HG03520 (cell line): ENCODE measurements at regions not wholly inside any gene's neighbourhood (a gene's known extent, or its start where the extent isn't known, plus 50 kb on each side); places are given as distances from the start of the nearest gene placed in this dataset.
"Not testable (repeated sequence)": the region's sequence is repeated elsewhere in the genome, so short reads cannot be mapped to it uniquely, and the experiment has no call there.

ENCODE experiments used
- ATAC-seq: cut with Tn5 transposase; IDR thresholded peaks from one replicate; pipeline ENCODE4 v1.9.1; 2021; ENCODE audit warnings: mild to moderate bottlenecking, moderate library complexity; ENCODE audit not compliant: unreplicated experiment

DNA sequence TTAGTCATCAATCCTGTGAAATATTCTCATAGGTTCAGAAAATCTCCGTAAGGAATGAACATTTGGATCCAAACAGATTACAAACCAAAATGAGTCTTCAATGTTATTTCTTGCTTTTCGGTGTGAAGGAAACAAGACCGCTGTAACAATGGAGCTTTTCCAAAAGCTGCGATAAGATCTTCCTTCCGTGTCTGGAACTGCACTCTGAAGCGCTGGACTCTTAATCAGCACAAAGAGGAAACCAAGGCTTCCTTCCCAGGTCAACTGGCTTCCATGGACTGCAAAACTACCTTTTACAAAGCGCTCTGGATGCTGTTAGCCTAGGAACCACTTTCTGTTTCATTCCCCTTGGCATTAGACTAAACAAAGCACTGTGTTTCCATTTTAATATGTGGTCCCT is 137.9 kb upstream of the BASP1 start:
- ATAC-seq: no peak

GRCh38 chr5:17080361-17080760 is 137.1 kb upstream of the BASP1 start:
- ATAC-seq: no peak

DNA sequence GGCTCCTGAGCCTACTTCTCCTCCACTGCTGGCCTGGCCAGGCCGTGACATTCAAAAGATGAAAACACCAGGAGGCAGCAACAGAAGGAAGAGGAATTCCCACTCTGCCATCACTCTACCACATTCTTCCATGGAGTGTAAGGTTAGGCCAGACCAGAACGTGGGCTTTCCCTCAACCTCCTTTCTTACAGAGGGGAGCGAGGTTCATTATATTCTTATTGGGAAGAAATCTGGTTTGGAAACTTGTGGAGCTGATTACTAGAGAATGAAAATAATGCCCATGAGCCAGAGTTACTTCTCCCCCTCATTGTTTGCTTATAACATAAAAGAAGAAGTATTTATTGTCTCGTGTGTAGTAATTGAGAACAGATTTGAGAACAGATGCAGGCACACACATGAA is 136.3 kb upstream of the BASP1 start:
- ATAC-seq: no peak

GRCh38 chr5:17083276-17083675 is 134.2 kb upstream of the BASP1 start:
- not testable (repeated sequence) for ATAC-seq

DNA sequence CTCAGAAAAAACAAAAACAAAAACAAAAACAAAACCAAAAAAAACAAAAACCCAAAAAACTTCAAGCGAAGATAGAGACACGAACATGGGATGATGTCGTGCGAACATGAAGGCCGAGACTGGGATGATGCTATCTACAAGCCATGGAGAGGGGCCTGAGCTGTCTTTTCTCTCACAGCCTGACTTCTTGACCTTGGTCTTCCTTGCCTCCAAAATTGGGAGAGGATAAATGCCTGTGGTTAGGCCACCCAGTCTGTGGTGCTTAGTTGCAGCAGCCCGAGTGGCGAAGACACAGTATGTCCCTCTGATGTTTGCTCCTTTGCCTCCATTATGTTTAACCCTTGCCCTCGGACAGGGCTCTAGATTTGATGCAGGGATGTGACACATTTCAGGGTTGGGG is 130.4 kb upstream of the BASP1 start:
- no peak for ATAC-seq

DNA sequence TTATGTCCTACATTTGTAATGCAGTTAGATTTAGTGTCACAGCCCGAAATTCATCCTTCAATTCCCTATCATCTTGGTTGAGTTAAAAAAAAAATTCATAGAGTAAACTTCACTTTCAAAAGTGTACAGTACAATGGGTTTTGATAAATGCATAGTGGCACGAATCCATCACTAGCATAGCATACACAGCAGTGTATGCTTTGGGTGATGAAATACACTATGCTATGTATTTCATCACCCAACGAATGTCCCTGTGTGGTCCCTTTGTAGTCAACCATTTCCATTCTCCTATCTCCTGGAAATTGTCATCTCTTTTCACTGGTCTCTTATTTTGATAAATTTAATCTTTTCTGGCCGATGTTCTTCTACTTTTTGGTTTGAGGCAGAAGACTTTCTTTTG is 129.4 kb upstream of the BASP1 start:
- ATAC-seq: no peak

DNA sequence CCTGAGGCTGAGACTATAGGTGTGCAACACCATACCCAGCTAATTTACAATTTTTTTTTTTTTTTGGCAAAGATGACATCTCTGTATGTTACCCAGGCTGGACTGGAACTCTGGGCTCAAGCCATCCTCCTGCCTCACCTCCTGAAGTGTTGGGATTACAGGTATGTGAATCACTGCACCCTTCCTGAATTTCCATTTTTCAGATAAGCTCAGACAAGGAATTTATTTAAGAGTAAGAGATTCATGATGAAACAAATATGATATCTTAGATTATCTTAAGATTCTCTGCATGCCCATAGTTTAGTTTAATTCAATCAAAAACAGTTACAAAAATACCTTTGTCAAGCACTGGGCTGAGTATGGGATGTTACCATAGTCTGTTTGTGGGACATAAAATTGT is 128.4 kb upstream of the BASP1 start:
- ATAC-seq: no peak

DNA sequence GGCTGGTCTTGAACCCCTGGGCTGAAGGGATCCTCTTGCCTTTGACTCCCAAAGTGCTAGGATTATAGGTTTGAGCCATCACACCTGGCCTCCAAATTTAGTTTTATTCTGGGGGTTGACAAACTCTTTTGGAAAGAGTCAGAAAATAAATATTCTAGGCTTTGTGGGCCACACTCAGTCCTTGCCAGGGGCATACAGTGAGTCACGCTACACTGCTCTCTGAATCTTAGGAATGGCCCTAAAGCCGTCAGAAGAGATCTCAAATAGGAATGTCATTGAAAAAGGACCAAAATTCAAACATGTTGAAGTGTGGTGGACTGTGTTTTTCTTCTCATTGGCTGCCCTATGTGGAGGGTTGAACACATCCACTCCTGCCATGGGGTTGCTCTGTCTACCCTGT is 127.7 kb upstream of the BASP1 start:
- no peak for ATAC-seq

DNA sequence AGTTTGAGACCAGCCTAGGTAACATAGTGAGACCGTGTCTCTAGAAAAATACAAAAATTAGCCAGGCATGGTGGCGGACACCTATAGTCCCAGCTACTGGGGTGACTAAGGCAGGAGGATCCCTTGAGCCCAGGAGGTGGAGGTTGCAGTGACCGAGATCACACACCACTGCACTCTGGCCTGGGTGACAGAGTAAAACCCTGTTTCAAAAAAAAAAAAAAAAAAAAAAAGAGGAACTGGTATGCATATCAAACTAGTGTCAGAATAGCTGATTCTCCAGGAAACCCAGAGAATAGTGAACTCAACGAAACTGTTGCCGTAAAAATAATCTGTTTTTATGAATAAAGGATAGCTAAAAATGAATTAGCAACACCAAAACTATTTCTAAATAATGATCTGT is 126.6 kb upstream of the BASP1 start:
- no peak for ATAC-seq

- ATAC-seq: no peak
Measured at GRCh38 chr5:17094830-17095229, 122.6 kb upstream of the BASP1 start.

DNA sequence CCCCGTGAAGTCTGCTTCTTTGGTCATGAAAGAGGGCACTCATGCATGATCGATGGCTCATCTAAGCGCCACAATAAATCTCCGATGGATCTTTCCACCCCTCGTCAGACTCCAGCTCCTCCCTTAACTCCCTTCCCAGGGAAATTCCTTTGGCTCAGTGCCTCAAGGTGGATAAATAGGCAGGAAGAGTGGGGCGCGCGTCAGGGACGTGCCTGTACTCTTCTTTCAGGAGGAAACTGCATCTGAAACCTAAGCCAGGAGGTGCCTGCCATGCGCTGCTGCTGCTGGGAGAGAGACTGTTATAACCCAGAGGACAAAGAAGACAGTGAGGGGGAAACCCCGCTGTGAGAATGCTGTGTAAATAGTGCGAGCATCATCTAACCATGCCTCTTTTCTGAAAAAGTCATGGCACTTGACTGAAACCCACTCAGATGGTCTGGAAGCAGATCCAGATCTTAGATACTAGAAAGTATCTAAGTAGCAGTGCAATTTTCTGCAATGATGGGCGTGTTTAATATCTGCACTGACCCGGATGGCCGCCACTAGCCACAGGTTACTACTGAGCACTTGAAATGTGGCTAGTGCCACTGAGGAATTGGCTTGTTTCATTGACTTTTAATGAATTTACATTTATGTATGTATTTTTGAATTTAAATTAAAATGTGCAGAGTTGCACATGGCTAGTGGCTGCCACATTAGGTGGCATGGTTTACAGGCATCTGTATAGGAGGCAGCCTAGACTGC is 120.3 kb upstream of the BASP1 start:
- no peak for ATAC-seq

DNA sequence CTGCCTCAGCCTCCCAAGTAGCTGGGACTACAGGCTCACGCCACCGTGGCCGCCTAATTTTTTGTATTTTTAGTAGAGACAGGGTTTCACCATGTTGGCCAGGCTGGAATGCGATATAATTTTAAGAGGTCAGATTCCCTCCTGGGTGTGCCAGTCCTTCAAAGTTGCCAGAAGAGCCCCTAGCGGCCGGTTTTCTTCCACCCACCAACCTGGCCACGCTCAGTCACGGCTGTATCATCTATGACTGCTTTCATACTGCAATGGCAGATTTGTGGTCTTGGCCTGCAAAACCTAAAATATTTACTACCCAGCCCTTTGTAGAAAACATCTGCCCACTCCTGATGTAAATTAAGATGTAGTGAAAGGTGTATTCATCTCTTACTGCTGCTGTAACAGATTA is 117.5 kb upstream of the BASP1 start:
- ATAC-seq: no peak

- no peak for ATAC-seq
Measured at GRCh38 chr5:17103461-17103860, 114.0 kb upstream of the BASP1 start.

- no peak for ATAC-seq
Measured at GRCh38 chr5:17105744-17106418, 111.5 kb upstream of the BASP1 start.

DNA sequence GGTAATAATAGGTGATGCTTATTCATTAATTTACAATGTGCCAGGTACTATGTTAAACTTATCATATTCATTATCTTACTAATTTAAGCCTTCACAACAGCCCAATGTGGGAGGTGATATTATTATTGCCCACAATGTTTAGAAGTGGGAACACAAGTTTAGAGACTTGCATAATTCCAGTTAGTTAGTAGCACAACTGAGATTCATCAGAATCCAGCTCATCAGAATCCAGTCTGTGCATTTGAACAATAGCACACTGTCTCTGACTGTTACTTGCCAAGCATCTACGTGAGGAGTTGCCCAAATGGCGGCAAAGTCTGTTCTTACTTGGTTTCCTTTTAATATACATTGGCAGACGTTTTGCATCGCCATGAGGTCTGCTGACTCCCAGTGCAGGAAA is 110.9 kb upstream of the BASP1 start:
- no peak for ATAC-seq

DNA sequence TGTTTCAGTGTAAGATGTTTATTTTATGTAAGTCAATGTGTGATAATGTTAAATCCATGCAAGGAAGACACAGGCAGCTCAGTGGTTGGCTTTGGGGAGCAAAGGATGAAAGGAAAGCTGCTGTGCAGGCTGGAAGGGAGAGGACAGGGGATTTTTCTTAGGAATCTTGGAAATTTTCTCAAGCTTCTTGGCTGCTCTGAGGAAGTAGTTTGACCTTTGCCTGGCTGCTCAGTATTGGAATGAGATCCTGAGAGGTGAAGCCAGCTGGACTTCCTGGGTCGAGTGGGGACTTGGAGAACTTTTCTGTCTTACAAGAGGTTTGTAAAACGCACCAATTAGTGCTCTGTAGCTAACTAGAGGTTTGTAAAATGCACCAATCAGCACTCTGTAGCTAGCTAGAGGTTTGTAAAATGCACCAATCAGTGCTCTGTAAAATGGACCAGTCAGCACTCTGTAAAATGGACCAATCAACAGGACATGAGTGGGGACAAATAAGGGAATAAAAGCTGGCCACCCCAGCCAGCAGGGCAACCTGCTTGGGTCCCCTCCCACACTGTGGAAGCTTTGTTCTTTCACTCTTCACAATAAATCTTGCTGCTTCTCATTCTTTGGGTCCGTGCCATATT is 105.2 kb upstream of the BASP1 start:
- ATAC-seq: not testable (repeated sequence)

DNA sequence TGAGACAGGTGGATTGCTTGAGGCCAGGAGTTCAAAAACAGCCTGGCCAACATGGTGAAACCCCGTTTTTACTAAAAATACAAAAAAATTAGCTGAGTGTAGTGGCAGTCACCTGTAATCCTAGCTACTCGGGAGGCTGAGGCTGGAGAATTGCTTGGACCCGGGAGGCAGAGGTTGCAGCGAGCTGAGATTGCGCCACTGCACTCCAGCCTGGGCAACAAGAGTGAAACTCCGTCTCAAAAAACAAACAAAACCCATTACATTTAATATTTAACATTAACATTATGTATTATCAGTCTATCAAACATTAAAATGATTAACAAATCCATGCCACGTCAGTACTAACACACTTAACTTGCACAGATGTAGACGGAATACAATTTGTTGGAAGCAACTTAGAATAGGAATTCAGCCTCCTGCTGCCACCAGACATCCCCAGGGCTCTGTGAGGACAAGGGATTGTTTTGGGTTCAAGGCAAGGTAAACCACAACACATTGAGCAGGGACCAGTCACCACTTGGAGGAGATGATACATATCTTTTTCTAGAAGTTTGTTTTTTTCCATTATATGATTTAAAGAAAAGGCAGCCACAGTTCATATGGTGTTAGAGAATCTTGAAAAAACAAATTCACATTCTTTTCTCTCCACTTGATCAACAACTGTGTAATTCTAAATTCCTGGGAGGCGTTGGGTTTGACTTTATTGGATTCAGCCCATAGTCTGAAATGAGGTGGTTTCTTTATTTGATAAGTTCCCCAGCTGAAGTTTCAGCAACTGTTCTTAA is 104.1 kb upstream of the BASP1 start:
- ATAC-seq: no peak

GRCh38 chr5:17114233-17114632 is 103.2 kb upstream of the BASP1 start:
- ATAC-seq: no peak

DNA sequence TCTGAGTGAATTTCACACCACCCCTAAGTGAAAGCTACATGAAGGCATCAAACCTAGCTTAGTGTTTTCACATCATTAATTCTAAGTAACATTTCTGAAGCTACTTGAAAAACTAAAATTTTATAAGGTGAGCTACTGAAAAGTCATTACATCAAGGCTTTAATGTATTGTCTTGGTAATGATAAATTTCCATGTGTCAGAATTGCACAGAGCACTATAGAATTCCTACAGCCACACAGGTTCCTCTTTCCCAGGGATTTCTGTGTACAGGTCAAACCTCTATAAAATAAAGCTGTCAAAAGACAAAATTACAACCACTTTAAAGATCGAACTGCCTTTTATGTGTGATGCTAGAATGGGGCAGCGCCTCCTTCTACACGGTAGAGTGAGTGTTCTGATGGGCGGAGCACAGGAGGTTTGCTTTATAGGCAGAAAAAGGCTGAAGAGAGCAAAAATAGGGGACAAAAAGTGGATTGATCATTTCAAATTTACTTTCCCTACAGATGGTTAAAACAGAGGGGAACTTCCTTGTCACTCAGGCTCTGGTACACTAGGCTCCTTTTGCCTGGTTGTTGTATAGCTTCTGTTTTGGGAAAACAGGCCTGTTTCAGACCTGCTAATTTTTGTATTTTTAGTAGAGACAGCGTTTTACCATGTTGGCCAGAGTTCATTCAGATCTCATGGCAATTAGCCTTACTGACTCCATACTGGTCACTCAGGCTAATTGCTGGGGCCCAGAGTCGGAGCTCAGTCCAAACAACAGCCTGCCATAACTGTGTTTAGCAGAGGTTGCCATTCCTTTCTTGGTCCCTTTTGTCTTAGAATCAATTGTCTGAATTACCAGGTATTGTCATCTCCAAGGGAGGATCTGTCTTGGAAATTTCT is 102.5 kb upstream of the BASP1 start:
- ATAC-seq: no peak

DNA sequence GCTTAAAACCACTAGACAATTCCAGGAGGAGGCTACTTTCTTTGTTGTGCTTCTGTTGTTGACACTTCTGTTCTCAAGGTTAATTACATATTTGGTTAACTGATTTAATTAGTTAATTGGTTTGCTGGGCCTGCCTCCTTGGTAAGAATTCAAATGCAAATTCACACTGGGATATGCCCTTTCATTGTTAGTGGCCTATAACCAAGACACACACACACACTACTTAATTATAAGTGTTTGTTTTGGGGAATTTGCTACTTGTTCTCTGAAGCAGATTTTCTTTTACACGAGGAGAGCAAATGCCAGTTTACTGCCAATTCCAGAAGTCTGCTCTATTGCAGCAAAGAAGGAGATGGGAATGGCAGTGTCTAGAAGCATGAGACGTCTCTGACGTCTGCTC is 101.6 kb upstream of the BASP1 start:
- ATAC-seq: no peak

- no peak for ATAC-seq
Measured at GRCh38 chr5:17118631-17119030, 98.8 kb upstream of the BASP1 start.
